KG1 (cell line): ENCODE measurements at regions not wholly inside any gene's neighbourhood (a gene's known extent, or its start where the extent isn't known, plus 50 kb on each side); places are given as distances from the start of the nearest gene placed in this dataset.

Experiments
- DNase-seq: peaks from one replicate; lab custom pipeline; 2025; lab: John Stamatoyannopoulos, UW

GRCh38 chr2:192373221-192373620, 178.5 kb upstream of the TMEFF2 start:
- no peak for DNase-seq

GRCh38 chr2:192369969-192370368, 175.2 kb upstream of the TMEFF2 start:
- no peak for DNase-seq

GRCh38 chr2:192357217-192357616, 162.5 kb upstream of the TMEFF2 start:
- no peak for DNase-seq

- DNase-seq: no peak
Measured at GRCh38 chr2:192354512-192355244, 159.9 kb upstream of the TMEFF2 start.

- no peak for DNase-seq
Measured at GRCh38 chr2:192347542-192347941, 152.8 kb upstream of the TMEFF2 start.

- no peak for DNase-seq
Measured at GRCh38 chr2:192345287-192345686, 150.6 kb upstream of the TMEFF2 start.

GRCh38 chr2:192333642-192334041, 138.9 kb upstream of the TMEFF2 start:
- DNase-seq: no peak

GRCh38 chr2:192328297-192328696, 133.6 kb upstream of the TMEFF2 start:
- DNase-seq: no peak

- no peak for DNase-seq
Measured at GRCh38 chr2:192327576-192327975, 132.8 kb upstream of the TMEFF2 start.

GRCh38 chr2:192315543-192315942, 120.8 kb upstream of the TMEFF2 start:
- DNase-seq: no peak

- no peak for DNase-seq
Measured at GRCh38 chr2:192314800-192315481, 120.2 kb upstream of the TMEFF2 start.

- DNase-seq: no peak
Measured at GRCh38 chr2:192313773-192314172, 119.0 kb upstream of the TMEFF2 start.

GRCh38 chr2:192311701-192312460, 117.1 kb upstream of the TMEFF2 start:
- no peak for DNase-seq

- no peak for DNase-seq
Measured at GRCh38 chr2:192307530-192307929, 112.8 kb upstream of the TMEFF2 start.

- no peak for DNase-seq
Measured at GRCh38 chr2:192298664-192299063, 103.9 kb upstream of the TMEFF2 start.

GRCh38 chr2:192292478-192292877, 97.7 kb upstream of the TMEFF2 start:
- no peak for DNase-seq

GRCh38 chr2:192288295-192288694, 93.6 kb upstream of the TMEFF2 start:
- DNase-seq: no peak

- no peak for DNase-seq
Measured at GRCh38 chr2:192286093-192286701, 91.5 kb upstream of the TMEFF2 start.

- DNase-seq: no peak
Measured at GRCh38 chr2:192283450-192283849, 88.7 kb upstream of the TMEFF2 start.

GRCh38 chr2:192278701-192279100, 84.0 kb upstream of the TMEFF2 start:
- DNase-seq: no peak

- DNase-seq: no peak
Measured at GRCh38 chr2:192277494-192278109, 82.9 kb upstream of the TMEFF2 start.

- DNase-seq: no peak
Measured at GRCh38 chr2:192275632-192276031, 80.9 kb upstream of the TMEFF2 start.
